Limb (tissue), 2 donors: ENCODE measurements at regions not wholly inside any gene's neighbourhood (a gene's known extent, or its start where the extent isn't known, plus 50 kb on each side); places are given as distances from the start of the nearest gene placed in this dataset.

Experiments used
- DNase-seq, 2 donors: peaks; one replicate each; pipeline ENCODE4 v3.0.0-alpha.2; 2016; ENCODE audit errors: extremely low spot score in 2 of 2

DNA sequence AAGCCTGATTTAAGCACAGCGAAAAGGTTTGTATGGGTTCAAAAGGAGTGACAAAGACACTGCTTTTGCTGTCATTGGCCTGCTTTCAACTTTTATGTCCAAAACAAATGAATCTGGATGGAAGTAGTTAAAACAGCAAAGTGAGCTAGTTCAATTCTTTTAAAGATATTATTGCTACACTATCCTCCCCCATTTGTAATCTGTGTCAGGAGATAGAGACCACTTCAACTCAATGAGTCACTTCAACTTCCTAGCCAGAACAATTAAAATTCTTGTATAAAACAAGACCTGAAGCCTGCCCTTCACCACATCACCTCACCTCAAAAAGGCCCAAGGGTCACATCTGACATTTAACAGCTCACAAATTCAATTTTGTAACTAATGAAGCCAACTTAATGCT is 364.1 kb upstream of the LYPLAL1 start:
- DNase-seq: no peak

DNA sequence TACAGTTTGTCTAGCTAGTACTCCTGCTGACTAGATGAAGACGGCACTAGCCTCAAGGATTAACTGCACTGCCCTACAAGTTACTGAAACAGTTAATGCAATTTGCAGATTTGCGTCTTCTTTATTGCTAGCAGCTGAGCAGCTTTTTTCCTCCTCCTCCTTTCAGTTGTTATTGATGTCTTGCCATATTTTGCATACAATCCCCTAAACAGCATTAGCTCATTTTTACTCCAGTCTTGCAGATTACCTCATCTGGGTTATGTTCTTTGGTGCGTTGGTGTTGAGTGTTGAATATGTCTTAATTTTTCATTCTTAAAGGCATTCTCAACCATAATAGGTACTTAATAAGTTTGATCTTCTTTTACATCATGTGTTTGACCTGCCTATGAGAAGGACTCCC is 363.4 kb upstream of the LYPLAL1 start:
- peak in 1 of 2 donors; percentile 73 for DNase-seq

DNA sequence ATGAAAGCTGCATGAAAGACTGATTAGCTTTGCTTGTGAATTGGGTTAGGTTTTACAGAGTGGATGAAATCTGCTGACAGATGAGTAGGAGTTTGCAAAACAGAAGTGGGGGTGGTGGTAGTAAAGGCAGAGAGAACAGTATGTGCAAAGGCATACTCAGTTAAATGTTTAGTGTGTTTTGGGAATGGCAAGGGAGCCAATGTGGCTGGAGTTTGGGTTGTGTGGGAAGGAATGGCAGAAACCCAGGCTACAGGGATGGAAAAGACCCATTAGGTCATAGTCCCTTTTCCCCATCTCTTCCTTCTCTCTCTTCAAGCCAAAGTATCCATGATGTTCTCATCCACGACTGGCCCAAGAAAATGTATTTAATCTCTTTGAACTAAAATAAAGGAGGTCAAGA is 362.2 kb upstream of the LYPLAL1 start:
- no peak for DNase-seq

DNA sequence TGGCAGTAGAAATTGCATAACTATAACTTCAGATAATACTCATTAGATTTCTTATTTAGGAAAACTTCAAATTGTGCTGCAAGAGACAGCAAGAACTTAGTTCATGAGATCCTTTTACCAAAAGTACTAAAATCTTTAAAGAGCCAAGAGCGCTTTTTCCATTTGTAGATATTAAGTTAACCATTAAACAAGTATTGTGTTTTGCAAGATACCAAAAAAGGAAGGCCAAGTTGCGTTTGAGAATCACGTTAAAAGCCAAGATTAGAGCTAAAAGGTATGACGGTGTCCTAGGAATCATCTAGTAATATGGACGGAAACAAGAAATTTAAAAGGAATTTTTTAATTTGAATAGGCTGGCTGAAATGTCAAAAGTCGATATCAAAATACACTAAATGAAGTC is 361.3 kb upstream of the LYPLAL1 start:
- DNase-seq: no peak

DNA sequence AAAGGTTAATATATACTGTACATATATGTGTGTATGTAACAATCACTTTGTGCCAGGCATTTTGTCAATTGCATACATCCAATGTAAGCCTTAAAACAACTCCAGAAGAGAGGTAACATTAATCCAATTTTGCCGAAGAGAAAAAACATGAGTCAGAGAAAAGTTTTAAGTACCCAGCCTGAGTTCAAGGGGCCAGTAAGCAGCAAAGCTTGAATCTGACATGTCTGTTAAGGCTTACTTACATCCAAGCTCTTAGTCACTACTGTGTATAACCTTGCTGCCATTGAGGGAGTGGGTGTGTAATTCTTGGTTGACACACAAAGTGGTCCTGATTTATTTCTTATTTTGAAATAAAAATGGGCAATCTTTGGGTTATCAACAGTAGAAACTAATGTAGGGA is 360.4 kb upstream of the LYPLAL1 start:
- DNase-seq: no peak

DNA sequence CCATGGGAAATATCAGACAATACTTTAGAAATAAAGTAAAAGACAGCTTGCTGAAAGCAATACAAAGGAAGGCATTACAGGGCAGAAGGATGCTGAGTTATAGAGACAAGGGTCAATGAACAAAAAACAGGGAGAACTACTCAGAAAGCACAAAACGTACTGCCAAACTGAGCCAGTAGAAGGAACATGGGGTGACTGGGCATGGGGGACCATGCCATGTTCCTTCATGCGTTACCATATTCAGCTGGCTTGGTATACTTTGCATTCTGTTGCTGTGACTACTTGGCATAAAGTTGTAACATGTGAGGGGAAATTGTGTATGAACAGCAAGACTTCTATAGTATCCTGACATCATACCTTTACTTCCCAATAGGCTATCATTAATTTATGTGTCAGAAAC is 358.6 kb upstream of the LYPLAL1 start:
- no peak for DNase-seq

DNA sequence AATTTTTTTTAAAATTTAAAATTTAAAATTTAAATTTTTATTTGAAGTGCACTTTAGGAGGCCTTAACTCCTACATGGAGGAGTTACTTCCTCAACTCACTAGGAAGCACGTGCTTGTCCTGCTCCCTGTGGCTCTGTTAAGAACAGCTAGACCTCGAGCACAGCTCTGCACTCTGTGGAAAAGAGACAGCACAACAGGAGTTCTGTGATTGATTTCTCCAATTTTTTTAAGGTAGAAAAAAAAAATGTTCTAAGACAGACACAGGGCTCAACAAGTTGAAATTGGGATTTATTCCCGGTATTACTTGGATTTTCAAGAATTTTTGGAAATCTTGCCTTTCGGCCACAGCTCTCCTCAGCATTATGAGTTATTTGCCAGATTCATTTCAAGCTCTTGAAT is 356.6 kb upstream of the LYPLAL1 start:
- no peak for DNase-seq

DNA sequence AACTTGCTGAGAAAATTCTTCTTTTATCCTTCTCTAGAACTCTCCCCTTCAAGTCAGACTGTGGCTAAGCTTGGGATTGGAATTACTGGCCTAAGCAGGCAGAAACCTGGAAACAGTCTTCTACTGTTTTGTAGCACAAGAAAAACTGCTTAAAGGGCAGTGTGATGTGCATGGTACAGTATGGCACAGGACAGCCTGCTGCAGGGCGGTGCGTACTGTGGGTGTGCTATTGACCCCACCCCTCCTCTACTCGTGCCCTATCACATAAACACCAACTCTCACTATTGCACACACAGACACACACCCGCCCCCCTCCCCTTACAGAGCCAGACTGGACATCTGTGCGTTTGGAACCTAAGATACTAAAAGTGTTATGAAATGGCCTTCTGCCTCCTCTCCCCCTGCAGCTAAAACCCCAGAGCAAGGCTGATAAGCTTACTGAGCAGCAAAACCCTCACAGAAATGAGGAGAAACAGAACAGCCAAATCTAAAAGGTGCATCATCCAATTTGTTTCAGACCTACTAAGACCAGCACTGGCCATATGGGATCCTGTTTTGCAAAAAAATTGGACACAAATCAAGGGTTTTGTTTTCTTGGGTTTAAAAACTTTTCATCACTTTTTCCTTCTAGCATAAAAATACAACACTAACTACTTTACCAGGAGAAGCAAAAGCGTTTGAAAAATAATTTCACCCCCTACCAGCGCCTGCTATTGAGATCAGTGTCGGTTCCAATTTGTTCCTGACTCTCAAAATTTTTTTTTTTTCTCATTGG is 355.8 kb upstream of the LYPLAL1 start:
- DNase-seq: peak in 1 of 2 donors; percentile 43

DNA sequence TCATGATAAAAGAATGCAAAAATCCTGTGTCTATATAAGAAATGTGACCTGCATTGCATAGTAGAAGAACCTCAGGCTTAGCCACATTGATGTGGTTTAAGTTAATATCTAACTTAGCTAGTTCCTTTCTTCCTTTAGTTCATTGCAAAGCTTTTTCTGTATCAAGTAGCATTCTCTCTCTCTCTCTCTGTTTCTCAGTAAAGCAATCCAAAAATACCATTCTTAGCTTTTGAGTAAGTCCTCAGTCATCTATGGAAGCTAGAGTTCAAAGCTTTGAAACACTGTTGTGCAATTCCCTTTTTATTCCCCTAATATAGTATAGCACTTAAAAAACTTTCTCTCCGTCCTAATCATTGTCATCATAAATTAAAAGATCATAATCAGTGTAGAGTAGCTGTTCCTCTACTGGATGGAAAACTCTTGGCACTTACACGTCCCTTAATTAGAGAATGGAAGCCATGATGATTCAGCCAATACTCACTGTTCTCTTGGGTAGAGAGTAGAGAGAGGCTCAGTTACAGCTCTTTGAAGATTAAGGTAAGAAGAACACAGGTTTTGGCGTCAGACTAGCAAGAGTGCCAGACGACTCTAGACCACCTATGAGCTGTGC is 350.3 kb upstream of the LYPLAL1 start:
- no peak for DNase-seq

DNA sequence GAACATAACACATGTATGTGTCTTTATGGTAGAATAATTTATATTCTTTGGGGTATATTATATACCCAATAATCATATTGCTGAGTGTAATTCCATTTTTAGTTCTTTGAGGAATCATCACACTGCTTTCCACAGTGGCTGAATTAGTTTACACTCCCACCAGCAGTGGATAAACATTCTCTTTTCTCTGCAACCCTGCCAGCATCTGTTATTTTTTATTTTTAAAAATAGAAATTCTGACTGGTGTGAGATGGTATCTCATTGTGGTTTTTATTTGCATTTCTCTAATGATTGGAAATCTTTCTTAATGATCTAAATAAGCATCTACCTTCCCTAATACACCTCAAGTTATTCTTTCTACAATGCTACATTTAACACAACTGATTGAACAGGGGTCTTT is 346.2 kb upstream of the LYPLAL1 start:
- DNase-seq: no peak

DNA sequence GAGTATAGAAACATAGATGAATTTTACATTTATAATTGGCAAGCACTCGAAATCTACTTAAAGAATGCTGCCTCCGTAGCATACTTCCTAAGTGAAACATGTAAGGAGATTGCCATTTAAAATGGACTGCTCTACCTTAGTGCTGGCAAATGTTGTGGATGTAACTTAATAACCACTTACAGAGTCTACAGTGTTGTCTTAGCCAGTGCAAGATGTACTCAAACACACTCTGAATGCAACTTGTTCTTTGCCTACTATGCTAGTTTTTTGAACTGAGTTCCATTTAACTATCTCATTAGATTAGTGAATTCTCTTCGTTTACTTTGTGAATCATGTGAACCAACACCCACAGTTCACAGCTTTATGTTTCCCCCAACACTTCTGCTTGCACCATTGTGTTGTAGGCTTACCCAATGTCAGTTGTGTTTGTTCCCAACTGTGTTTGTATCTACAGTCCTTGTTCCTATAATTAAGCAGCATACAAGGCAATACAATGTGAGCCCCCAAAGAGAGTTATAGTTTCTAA is 345.5 kb upstream of the LYPLAL1 start:
- DNase-seq: no peak

DNA sequence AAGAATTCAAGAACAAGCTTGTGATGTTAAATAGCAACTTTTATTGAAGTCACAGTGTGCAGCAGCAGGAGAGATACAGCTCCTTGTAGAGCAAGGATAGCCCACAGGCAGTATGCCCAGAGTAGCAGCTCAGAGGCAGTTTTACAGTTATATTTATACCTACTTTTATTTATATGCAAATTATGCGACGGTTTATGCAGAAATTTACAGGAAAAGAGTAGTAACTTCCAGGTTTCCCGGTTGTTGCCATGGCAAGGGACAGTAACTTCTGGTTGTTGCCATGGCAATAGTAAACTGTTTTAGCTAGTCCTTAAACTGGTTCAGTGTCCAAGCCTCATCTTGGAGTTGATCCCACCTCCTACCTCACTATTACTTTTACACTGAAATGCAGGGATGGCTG is 344.6 kb upstream of the LYPLAL1 start:
- no peak for DNase-seq

DNA sequence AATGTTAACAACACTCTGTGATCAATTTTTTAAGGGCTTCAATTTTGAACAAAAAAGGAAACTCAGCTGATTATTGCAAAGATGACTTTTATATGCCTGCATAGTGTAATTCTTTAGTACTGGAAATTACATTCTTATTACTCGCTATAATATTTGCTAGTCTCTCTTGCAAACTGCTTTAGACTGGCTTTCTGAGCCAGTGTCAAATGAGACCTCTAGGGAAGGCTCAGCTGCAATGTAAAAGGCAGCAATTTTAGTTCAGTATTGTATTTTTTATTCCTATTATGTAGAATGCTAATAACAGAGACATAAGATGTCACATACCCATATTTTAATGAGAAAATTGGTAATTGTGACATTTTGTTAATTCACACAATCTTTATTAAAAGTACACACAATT is 338.1 kb upstream of the LYPLAL1 start:
- DNase-seq: no peak

DNA sequence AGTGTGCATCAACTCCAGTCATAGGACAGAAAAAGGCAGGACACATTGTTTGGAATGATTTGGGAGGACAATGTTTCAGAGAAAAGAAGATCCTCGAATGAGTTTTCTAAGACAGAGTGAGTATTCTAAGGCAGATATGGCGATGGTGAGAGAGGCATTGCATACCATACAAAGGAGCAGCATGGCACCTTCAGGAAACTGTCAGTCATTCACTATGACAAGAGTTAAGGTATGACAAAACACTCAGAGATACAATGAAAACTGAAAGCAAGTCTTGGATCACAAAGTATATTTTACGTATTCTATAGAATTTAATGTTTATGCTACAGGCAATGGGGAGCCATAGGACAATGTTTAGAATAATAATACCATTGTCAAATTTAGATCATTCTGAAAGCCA is 337.4 kb upstream of the LYPLAL1 start:
- no peak for DNase-seq

DNA sequence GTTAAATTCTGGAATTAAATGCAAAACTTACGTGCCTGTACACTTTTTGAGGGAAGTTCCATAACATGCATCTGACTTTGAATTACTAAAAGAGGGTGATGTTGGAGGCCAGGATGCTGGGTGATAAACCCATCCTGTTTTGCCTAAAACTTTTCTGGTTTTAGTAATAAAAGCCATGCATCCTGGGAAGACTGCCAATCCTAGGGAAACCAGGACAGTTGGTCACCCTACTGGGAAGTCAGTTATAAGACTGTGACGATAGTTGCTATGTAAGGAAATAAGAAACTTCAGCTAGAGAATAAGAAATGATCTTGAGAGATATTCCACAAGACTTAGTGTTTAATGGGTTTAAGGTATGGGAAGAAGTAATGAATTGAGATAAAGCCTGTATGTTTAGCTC is 336.6 kb upstream of the LYPLAL1 start:
- DNase-seq: no peak

DNA sequence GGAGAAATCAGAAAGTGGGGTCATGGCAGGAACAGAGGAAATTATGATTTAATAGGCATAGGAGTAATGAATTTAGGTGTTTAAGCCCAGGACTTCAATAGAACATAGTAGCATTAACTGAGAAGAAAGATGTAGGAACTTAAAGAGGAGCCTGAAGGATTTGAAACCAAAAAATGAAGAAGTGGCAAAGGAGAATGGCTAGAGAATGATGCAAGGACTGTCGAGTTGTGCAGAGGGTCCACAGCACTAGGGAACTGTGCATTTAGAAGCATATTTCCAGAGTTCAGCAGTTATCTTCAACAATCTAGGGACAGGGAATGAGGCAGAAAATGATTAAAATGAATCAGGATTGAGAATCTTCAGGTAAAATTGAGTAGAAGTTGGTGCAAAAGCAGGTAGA is 328.1 kb upstream of the LYPLAL1 start:
- DNase-seq: no peak

DNA sequence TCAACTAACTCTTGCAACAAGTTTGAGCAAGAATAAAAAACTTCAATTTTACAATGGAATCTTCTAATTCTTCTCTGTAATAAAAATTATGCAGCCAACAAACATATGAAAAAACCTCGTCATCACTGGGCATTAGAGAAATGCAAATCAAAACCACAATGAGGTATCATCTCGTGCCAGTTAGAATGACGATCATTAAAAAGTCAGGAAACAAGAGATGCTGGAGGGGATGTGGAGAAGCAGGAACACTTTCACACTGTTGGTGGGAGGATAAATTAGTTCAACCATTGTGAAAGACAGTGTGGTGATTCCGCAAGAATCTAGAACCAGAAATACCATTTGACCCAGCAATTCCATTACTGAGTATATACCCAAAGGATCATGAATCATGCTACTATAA is 327.5 kb upstream of the LYPLAL1 start:
- no peak for DNase-seq

DNA sequence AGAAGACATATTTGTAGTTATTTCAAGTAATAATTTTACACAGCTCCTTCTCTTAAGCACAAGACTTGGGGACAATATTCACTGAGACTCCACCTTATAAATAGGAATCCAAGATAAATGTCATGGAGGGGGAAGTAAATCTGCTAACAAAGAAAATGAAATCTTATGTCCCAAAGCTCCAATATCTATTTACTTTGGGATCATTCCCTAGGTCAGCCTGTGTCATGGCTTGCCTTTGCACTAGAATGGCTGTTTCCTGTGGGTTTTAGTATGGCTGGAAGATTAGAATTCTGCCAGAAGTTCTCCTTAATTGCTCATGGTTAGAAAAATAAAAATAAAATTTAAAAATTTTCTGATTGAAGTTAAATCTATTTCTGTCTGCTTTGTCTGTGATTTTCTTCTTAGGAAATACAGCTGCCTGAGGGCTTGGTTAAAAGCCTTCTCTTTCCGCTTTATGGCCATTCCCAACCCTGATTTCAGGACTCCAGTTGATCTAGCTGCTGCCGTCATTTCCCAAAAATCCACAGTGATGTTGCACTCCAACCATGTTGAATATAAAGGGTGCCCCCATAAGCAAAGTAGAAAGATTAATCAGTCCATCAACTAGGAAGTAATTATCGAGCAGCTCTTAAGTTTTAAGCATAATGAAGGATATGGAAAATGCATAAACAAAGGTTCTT is 326.4 kb upstream of the LYPLAL1 start:
- no peak for DNase-seq

DNA sequence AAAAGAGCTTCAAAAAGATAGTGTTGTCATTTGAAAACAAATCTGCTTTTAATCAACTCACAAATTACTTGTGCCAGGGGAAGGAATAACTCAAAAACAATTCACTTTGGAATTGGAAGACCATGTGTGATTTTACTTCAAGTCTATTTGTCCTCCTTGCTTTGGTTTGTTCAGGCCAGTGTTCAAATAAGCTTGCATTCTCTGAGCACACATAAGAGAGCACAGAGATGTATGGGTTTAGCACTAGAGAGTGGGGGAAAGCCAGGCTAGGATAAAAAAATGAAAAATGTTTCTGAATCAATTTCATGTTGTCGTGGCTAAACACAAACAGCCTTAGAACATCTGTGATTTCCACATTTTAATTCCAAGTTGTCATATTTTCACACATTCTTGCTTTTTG is 325.7 kb upstream of the LYPLAL1 start:
- DNase-seq: peak in 1 of 2 donors; percentile 48

DNA sequence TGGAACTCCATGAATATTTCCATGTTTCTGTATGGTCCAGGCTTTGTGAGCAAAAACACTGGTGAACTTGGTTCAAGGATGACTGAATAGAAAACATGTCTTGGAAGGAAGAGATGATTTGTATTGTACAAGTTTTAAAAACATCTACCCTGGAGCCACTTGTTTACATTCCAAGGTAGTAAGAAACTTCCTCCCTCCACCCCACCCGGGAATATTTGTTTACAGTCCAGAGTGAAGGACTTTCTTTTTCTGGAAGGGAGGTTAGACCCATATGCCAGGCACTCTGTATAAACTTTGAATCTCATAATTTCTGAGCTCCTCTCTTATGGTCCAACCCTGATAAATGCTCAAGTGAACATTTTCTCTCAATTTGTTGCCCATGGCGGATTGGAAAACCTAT is 323.3 kb upstream of the LYPLAL1 start:
- no peak for DNase-seq

DNA sequence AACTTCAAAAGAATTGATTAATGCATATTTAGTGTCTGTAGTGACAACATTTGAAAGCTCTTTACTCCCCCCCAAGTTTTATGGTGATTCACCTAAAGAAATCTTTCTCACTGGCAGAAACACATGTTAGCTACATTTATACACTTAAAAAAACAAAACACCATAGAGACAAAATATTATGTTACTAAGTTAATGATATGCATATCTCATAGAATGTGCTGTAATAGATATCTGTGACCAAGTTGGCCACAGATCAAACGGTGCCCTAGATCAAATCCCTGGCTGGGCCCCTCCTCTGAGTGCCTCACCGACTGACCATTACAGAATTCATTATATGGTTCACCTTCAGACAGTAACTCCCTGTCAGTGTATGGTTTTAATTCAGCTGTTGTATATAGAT is 322.1 kb upstream of the LYPLAL1 start:
- DNase-seq: peak in 1 of 2 donors; percentile 59

DNA sequence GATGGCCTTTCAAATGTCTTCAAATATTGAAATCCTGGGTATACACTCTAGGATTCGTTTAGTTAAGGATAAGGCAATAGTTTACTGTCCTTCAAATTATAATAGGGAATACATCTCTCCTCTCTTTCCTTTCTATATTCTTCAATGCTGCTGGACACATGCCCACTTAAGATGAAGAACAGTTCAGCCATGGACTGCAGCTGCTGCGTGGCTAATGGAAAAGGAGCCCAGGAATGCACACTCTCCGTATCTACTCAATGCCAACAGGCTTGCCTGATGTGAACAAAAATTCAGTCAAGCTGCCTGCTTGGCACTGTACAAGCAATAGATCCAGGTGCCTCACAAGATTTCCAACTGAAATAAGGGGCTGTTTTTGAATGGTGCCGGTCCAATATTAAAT is 321.2 kb upstream of the LYPLAL1 start:
- DNase-seq: peak; percentile 30 to 80

DNA sequence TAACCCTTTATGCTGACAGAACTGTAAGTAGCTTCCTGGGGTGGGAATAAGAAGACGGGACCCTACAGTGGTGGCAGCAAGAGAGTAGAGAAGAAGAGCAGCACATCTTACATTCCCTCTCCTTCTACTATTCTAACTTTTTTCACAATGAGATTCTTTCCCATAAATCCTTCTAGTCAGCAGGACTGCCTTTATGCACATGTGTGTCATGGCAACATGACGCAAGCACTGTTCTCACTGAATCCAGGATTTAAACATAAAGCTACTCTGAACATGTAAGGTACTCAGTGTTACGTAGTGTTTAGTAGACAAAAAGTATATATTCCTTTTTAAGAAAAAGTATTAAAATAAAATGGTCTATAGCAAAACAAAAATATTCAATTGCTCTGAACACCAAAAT is 309.7 kb upstream of the LYPLAL1 start:
- DNase-seq: no peak
